Cardiac muscle cell (in vitro differentiated cells and primary cell): ENCODE measurements at regions not wholly inside any gene's neighbourhood (a gene's known extent, or its start where the extent isn't known, plus 50 kb on each side); places are given as distances from the start of the nearest gene placed in this dataset.

Experiments
- DNase-seq, 2 donors: peaks; one replicate each; pipeline versions ENCODE4 v3.0.0 to v3.0.0-alpha.2; 2010 to 2017; ENCODE audit warnings: low read depth in 1 of 2, low spot score in 1 of 2
- H3K27ac ChIP-seq: fragments of 200-600 bp; sonication (generic); 2 replicates; pipeline ENCODE4 v1.5.1; 2016
- H3K27me3 ChIP-seq: fragments of 200-600 bp; sonication (generic); 2 replicates; pipeline ENCODE4 v1.6.0; 2016; ENCODE audit warnings: control low read depth
- H3K36me3 ChIP-seq: fragments of 200-600 bp; sonication (generic); 2 replicates; pipeline ENCODE4 v1.5.1; 2016; ENCODE audit warnings: control low read depth
- H3K4me1 ChIP-seq: fragments of 200-600 bp; sonication (generic); 2 replicates; pipeline ENCODE4 v1.8.1; 2017; ENCODE audit warnings: low read depth, mild to moderate bottlenecking, mixed run types
- H3K4me3 ChIP-seq: fragments of 200-600 bp; sonication (generic); 2 replicates; pipeline ENCODE4 v1.5.1; 2016; ENCODE audit warnings: mild to moderate bottlenecking
- H3K9me3 ChIP-seq: fragments of 200-600 bp; sonication (generic); 2 replicates; pipeline ENCODE4 v1.5.1; 2017; ENCODE audit warnings: low read depth, mild to moderate bottlenecking, control low read depth
- CTCF ChIP-seq: IDR thresholded peaks from 2 replicates; pipeline ENCODE4 v1.5.1; 2012; ENCODE audit warnings: low read depth, mild to moderate bottlenecking, low read length

GRCh38 chr3:1954632-1955031, 144.0 kb upstream of the CNTN4 start:
- DNase-seq: no peak
- no peaks in the 10 kb centered on the region for H3K9me3 ChIP-seq
- H3K4me1 ChIP-seq: no peaks in the 10 kb centered on the region
- H3K36me3 ChIP-seq: no peaks in the 10 kb centered on the region
- TF ChIP-seq CTCF: no peak
- H3K27ac ChIP-seq: no peak overlapping the region
- H3K4me3 ChIP-seq: no peak overlapping the region
- no peaks in the 10 kb centered on the region for H3K27me3 ChIP-seq

GRCh38 chr3:1955170-1955569, 143.5 kb upstream of the CNTN4 start:
- H3K9me3 ChIP-seq: no peaks in the 10 kb centered on the region
- H3K27me3 ChIP-seq: no peaks in the 10 kb centered on the region
- TF ChIP-seq CTCF: no peak
- no peak overlapping the region for H3K4me3 ChIP-seq
- no peaks in the 10 kb centered on the region for H3K4me1 ChIP-seq
- DNase-seq: no peak
- no peaks in the 10 kb centered on the region for H3K36me3 ChIP-seq
- no peak overlapping the region for H3K27ac ChIP-seq

- no peak for TF ChIP-seq CTCF
- no peaks in the 10 kb centered on the region for H3K36me3 ChIP-seq
- H3K27me3 ChIP-seq: no peaks in the 10 kb centered on the region
- H3K27ac ChIP-seq: no peak overlapping the region
- no peak for DNase-seq
- H3K9me3 ChIP-seq: no peaks in the 10 kb centered on the region
- H3K4me1 ChIP-seq: no peaks in the 10 kb centered on the region
- no peak overlapping the region for H3K4me3 ChIP-seq
Observed at GRCh38 chr3:1955750-1956149, 142.9 kb upstream of the CNTN4 start.

GRCh38 chr3:1960506-1960905, 138.2 kb upstream of the CNTN4 start:
- H3K36me3 ChIP-seq: no peaks in the 10 kb centered on the region

GRCh38 chr3:1962396-1963088, 136.1 kb upstream of the CNTN4 start:
- H3K9me3 ChIP-seq: no peaks in the 10 kb centered on the region
- no peaks in the 10 kb centered on the region for H3K27me3 ChIP-seq
- H3K27ac ChIP-seq: no peak overlapping the region
- no peaks in the 10 kb centered on the region for H3K36me3 ChIP-seq
- TF ChIP-seq CTCF: no peak
- no peak overlapping the region for H3K4me3 ChIP-seq
- DNase-seq: no peak
- H3K4me1 ChIP-seq: no peaks in the 10 kb centered on the region

More at GRCh38 chr3:1960506-1960905, 138.2 kb upstream of the CNTN4 start:
- DNase-seq: no peak
- Histone ChIP-seq H3K4me1 (no peaks in the 10 kb centered on the region), H3K9me3 (no peaks in the 10 kb centered on the region), H3K27ac (no peak overlapping the region), H3K27me3 (no peaks in the 10 kb centered on the region), H3K4me3 (no peak overlapping the region)
- no peak for TF ChIP-seq CTCF
